Immature natural killer cell (primary cell): ENCODE measurements at regions not wholly inside any gene's neighbourhood (a gene's known extent, or its start where the extent isn't known, plus 50 kb on each side); places are given as distances from the start of the nearest gene placed in this dataset.

Source experiments
- DNase-seq, 3 donors: peaks; one replicate each; pipeline ENCODE4 v3.0.0; 2022; ENCODE audit warnings: mixed read lengths in 1 of 3
- H3K27ac Mint-ChIP-seq, 6 donors: one replicate each; pipeline ENCODE4 v1.8.0; 2020; ENCODE audit warnings: mixed read lengths in 6 of 6, mild to moderate bottlenecking in 5 of 6, inconsistent platforms in 4 of 6, moderate library complexity in 3 of 6
- H3K27me3 Mint-ChIP-seq, 3 donors: one replicate each; pipeline ENCODE4 v1.8.0; 2020 to 2021; ENCODE audit warnings: low read depth in 3 of 3, mild to moderate bottlenecking in 3 of 3, mixed read lengths in 3 of 3, moderate library complexity in 3 of 3, inconsistent platforms in 1 of 3
- H3K36me3 Mint-ChIP-seq, 3 donors: one replicate each; pipeline ENCODE4 v1.8.0; 2020; ENCODE audit warnings: mixed read lengths in 3 of 3, inconsistent platforms in 2 of 3, mild to moderate bottlenecking in 2 of 3
- H3K4me1 Mint-ChIP-seq, 2 donors: one replicate each; pipeline ENCODE4 v1.8.0; 2020; ENCODE audit warnings: inconsistent platforms in 2 of 2, mild to moderate bottlenecking in 2 of 2, mixed read lengths in 2 of 2, moderate library complexity in 1 of 2
- H3K4me3 Mint-ChIP-seq, 5 donors: one replicate each; pipeline ENCODE4 v1.8.0; 2020; ENCODE audit warnings: mild to moderate bottlenecking in 5 of 5, mixed read lengths in 5 of 5, inconsistent platforms in 3 of 5, moderate library complexity in 3 of 5
- H3K9me3 Mint-ChIP-seq, 6 donors: one replicate each; pipeline ENCODE4 v1.8.0; 2020; ENCODE audit warnings: mild to moderate bottlenecking in 6 of 6, mixed read lengths in 6 of 6, inconsistent platforms in 4 of 6, moderate library complexity in 3 of 6

- Mint-ChIP-seq H3K36me3 (no peaks in the 10 kb centered on the region), H3K9me3 (peaks cover 0 to 6% (median 2%) of the 10 kb centered on the region in 6 donors), H3K27ac (no peak overlapping the region), H3K4me1 (no peaks in the 10 kb centered on the region), H3K27me3 (peaks cover 0 to 9% (median 3%) of the 10 kb centered on the region in 3 donors), H3K4me3 (no peak overlapping the region)
- DNase-seq, result no peak
These were observed 182.4 kb upstream of the ETAA1 start for GRCh38 chr2:67214585-67215185.

- no peaks in the 10 kb centered on the region for H3K36me3 Mint-ChIP-seq
- H3K27ac Mint-ChIP-seq, result no peak overlapping the region
- peaks cover 0 to 6% (median 2%) of the 10 kb centered on the region in 6 donors for H3K9me3 Mint-ChIP-seq
- H3K27me3 Mint-ChIP-seq, result peaks cover 0 to 9% (median 3%) of the 10 kb centered on the region in 3 donors
- H3K4me3 Mint-ChIP-seq, result no peak overlapping the region
- no peak for DNase-seq
- H3K4me1 Mint-ChIP-seq, result no peaks in the 10 kb centered on the region
These were observed 181.7 kb upstream of the ETAA1 start for GRCh38 chr2:67215214-67216055.

DNA sequence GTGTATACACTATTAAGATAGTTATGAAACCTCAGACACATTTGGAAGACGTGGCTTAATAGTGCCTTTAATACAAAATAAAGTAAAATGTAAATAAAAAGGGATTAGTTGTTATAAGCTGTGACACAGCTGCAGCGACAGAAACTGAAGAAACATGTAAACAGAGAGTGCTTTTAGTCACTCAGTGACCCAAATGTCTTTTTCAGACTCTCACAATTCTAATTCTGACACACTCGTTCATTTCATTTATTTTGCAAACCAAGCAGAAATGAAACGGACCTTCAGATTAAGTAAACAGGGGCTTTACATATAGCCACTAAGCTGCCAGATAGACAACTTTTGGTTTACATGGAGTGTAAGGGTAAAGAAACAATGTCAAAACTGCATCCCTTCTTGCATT, 181.0 kb upstream of the ETAA1 start:
- Mint-ChIP-seq H3K27ac (no peak overlapping the region), H3K9me3 (peaks cover 0 to 6% (median 2%) of the 10 kb centered on the region in 6 donors), H3K36me3 (no peaks in the 10 kb centered on the region), H3K4me3 (no peak overlapping the region), H3K4me1 (no peaks in the 10 kb centered on the region), H3K27me3 (peaks cover 0 to 9% (median 3%) of the 10 kb centered on the region in 3 donors)
- DNase-seq, result no peak

DNA sequence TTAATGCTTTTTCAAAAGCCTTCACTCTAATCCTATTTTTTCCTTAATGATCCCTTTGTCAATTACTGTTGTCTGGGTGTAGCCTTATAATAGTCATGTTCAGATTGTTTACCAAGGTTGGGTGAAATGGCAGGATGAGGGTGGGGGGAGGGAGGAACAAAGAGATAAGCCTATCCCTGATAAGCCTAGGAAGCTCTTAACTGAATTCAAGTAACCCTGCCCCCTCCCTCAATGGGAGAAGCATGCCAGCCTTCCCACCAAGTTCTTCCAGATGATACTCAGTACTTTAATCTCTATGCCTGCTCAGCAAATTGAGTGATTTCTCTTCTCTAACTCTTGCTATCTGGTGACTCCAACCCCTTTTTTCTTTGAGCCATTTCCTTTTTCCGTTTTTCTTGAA, 180.3 kb upstream of the ETAA1 start:
- Mint-ChIP-seq H3K4me1 (no peaks in the 10 kb centered on the region), H3K27me3 (peaks cover 0 to 9% (median 3%) of the 10 kb centered on the region in 3 donors), H3K4me3 (no peak overlapping the region), H3K27ac (no peak overlapping the region), H3K36me3 (no peaks in the 10 kb centered on the region), H3K9me3 (peaks cover 0 to 6% (median 2%) of the 10 kb centered on the region in 6 donors)
- DNase-seq, result no peak

- H3K9me3 Mint-ChIP-seq, result peaks cover 0 to 6% (median 2%) of the 10 kb centered on the region in 6 donors
- H3K27me3 Mint-ChIP-seq, result peaks cover 0 to 9% (median 3%) of the 10 kb centered on the region in 3 donors
- no peaks in the 10 kb centered on the region for H3K36me3 Mint-ChIP-seq
- no peak overlapping the region for H3K27ac Mint-ChIP-seq
- H3K4me1 Mint-ChIP-seq, result no peaks in the 10 kb centered on the region
- no peak overlapping the region for H3K4me3 Mint-ChIP-seq
- no peak for DNase-seq
These were observed 179.7 kb upstream of the ETAA1 start for GRCh38 chr2:67217398-67217797.

GRCh38 chr2:67218056-67218455, 179.1 kb upstream of the ETAA1 start:
- Mint-ChIP-seq H3K4me1 (no peaks in the 10 kb centered on the region), H3K4me3 (no peak overlapping the region), H3K27me3 (peaks cover 0 to 9% (median 3%) of the 10 kb centered on the region in 3 donors), H3K27ac (no peak overlapping the region), H3K9me3 (peaks cover 0 to 6% (median 2%) of the 10 kb centered on the region in 6 donors), H3K36me3 (no peaks in the 10 kb centered on the region)
- DNase-seq, result no peak

DNA sequence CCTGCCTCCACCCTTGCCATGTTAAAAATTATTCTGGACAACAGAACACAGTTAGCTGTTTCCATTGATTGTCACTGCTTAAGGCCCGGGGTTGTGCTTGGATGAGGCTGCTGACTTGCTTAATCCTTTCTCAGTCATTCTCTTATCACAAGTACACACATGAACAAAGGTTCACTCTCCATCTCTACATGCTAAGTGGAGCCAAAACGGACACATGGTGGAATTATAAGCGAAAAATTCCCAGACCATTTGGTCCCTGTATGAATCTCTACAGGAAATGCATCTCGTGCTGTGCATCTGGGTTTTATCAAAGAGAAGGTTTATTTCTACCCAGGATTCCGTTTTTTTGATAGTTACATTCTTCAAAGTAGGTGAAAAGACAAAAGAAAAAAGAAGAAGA, 177.5 kb upstream of the ETAA1 start:
- Mint-ChIP-seq H3K27me3 (peaks cover 0 to 7% (median 1%) of the 10 kb centered on the region in 3 donors), H3K36me3 (no peaks in the 10 kb centered on the region), H3K4me3 (no peak overlapping the region), H3K27ac (no peak overlapping the region), H3K9me3 (peaks cover 0 to 6% (median under 1%) of the 10 kb centered on the region in 6 donors), H3K4me1 (no peaks in the 10 kb centered on the region)
- no peak for DNase-seq

GRCh38 chr2:67221266-67221665, 175.9 kb upstream of the ETAA1 start:
- DNase-seq, result no peak
- H3K27ac Mint-ChIP-seq, result no peak overlapping the region
- peaks cover 0 to 6% (median under 1%) of the 10 kb centered on the region in 6 donors for H3K9me3 Mint-ChIP-seq
- H3K36me3 Mint-ChIP-seq, result no peaks in the 10 kb centered on the region
- H3K4me3 Mint-ChIP-seq, result no peak overlapping the region
- H3K27me3 Mint-ChIP-seq, result no peaks in the 10 kb centered on the region
- H3K4me1 Mint-ChIP-seq, result no peaks in the 10 kb centered on the region

GRCh38 chr2:67225287-67225973, 171.7 kb upstream of the ETAA1 start:
- no peak overlapping the region for H3K4me3 Mint-ChIP-seq
- H3K27ac Mint-ChIP-seq, result no peak overlapping the region
- DNase-seq, result no peak
- peaks cover 0 to 1% (median 0%) of the 10 kb centered on the region in 6 donors for H3K9me3 Mint-ChIP-seq
- no peaks in the 10 kb centered on the region for H3K36me3 Mint-ChIP-seq
- no peaks in the 10 kb centered on the region for H3K4me1 Mint-ChIP-seq
- H3K27me3 Mint-ChIP-seq, result peaks cover 0 to 3% (median 0%) of the 10 kb centered on the region in 3 donors

DNA sequence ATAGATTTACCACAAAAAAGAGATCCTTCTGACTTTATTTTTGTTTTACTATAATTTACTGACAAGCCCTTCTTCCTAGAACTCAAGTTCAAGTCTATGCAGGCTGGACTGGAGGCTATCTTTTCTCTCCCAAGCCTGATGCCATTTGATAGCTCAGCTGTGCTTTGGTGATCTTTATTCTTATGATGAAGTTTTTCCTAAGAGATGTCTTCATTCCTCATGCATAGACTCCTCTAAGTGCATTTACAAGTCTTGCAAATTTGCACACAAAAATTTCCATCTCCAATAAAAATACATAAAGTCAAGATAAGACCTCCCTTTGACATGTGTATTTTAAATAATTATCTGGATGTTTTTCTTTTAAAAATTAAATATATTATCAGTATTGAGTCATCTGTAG, 167.4 kb upstream of the ETAA1 start:
- no peak overlapping the region for H3K4me3 Mint-ChIP-seq
- no peaks in the 10 kb centered on the region for H3K4me1 Mint-ChIP-seq
- peaks cover 0 to 7% (median 0%) of the 10 kb centered on the region in 6 donors for H3K9me3 Mint-ChIP-seq
- DNase-seq, result no peak
- no peak overlapping the region for H3K27ac Mint-ChIP-seq
- no peaks in the 10 kb centered on the region for H3K36me3 Mint-ChIP-seq
- H3K27me3 Mint-ChIP-seq, result peaks cover 0 to 3% (median 2%) of the 10 kb centered on the region in 3 donors

DNA sequence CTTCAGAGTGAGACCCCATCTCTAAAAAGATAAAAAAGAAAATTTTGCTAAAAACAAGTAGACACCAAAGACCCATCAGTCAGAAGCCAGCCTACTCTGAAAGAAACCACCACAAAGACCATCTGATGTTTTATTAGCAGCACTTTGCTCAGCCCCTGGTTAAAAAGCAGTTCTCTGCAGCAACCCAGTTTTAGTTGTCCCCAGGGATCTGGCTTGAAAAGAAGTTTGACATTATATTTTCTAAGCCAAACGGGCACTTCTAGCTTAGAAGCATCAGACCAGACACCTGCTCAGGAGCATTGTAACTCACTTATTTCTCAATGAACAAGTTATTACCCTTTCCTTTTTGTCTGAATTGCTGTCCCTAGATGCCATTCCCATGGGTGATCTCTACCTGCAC, 164.2 kb upstream of the ETAA1 start:
- Mint-ChIP-seq H3K36me3 (no peaks in the 10 kb centered on the region), H3K4me3 (no peak overlapping the region), H3K4me1 (no peaks in the 10 kb centered on the region), H3K9me3 (peaks cover 0 to 10% (median 0%) of the 10 kb centered on the region in 6 donors), H3K27ac (no peak overlapping the region), H3K27me3 (peaks cover 0 to 3% (median 2%) of the 10 kb centered on the region in 3 donors)
- no peak for DNase-seq

DNA sequence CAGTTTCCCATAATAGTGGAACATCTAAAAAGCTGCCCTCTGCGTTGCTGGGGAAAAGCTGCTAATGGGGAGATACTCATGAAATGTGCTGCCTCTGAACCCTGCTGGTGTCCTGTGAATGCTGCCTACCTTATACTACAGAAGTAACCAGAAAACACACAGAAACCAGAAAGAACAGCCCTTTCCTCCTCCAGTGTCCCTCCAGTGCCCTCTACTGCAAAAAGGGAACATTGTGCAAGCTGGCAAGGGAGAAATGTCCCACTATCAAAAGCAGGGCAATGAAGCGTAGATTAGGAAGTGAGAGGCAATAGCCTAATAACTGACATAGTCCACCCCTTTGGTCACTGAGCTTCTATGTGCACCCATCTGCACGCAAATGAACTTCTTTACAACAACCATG, 162.7 kb upstream of the ETAA1 start:
- no peak overlapping the region for H3K27ac Mint-ChIP-seq
- H3K4me1 Mint-ChIP-seq, result no peaks in the 10 kb centered on the region
- no peak overlapping the region for H3K4me3 Mint-ChIP-seq
- DNase-seq, result no peak
- peaks cover 0 to 10% (median 0%) of the 10 kb centered on the region in 6 donors for H3K9me3 Mint-ChIP-seq
- no peaks in the 10 kb centered on the region for H3K36me3 Mint-ChIP-seq
- H3K27me3 Mint-ChIP-seq, result peaks cover 0 to 2% (median 0%) of the 10 kb centered on the region in 3 donors

DNA sequence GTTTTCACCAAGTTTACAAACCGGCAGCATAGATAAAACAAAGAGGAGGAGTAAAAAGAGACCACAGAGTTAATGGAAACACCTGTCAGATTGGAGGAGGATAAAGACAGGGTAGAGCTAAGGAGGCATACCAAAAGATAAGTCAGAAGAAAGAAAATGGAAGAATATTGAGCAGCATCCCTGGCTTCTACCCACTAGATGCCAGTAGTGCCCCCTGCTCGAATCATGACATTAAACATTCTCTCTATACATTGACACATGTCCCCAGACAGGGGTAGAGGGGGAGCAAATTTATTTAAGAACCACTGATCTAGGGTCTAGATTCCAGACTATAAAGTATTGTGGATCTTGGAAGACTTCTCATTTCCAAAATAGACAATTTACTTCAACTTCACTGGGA, 159.8 kb upstream of the ETAA1 start:
- Mint-ChIP-seq H3K36me3 (no peaks in the 10 kb centered on the region), H3K27ac (no peak overlapping the region), H3K4me1 (no peaks in the 10 kb centered on the region), H3K4me3 (no peak overlapping the region), H3K27me3 (peaks cover 0 to 2% (median 0%) of the 10 kb centered on the region in 3 donors), H3K9me3 (peaks cover 0 to 3% (median 0%) of the 10 kb centered on the region in 6 donors)
- no peak for DNase-seq

DNA sequence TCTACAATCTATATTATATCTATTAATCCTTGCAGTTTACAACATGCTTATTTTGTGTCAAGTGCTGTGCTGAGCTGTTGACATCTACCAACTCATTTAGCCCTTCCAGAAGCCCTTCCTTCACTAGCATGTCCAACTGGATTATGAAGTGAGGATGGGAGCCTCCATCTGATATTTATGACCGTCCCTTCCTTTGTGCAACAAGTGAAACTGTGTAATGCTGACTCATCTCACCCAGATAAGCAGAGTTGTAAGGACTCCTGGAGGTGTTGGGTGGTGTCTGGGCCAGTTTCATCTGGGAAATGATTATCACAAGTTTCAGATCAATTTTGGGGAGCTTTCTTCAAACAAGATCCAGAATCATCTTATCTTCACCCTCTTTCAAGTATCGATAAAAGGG, 156.6 kb upstream of the ETAA1 start:
- Mint-ChIP-seq H3K27ac (no peak overlapping the region), H3K27me3 (peaks cover 0 to 2% (median 0%) of the 10 kb centered on the region in 3 donors), H3K4me3 (no peak overlapping the region), H3K9me3 (no peaks in the 10 kb centered on the region), H3K36me3 (no peaks in the 10 kb centered on the region), H3K4me1 (no peaks in the 10 kb centered on the region)
- no peak for DNase-seq
